ENCODE measurements at regions not wholly inside any gene's neighbourhood (a gene's known extent, or its start where the extent isn't known, plus 50 kb on each side); places are given as distances from the start of the nearest gene placed in this dataset.

DNA sequence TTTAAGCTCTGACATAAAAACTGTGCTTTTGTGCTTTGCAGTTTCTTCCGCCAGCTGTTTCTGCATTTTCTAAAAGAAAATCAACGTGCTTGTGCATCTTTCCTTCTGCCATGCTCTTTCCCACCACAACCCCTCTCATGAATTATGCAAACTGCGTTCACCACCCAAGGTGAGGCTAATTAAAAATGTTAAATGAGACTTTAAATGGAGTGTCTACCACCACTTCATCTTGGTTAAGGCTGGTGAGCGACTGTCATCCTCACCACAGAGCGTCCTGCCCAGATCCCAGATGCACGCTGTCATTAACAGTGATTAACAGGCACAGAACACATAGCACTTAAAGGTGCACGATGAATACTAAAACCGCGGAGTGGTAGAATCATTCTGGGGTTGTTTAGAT lies 250.5 kb upstream of the RAB6C start:
- TF ChIP-seq HCFC1 (IDR thresholded peaks at IDR 0.05; ENCODE audit: low read depth, low read length) (no peak), NR2C2 (CRISPR knock-in tag; IDR thresholded peaks at IDR 0.05) (no peak), NR2C2 (tag; IDR thresholded peaks at IDR 0.05) (no peak), BRCA1 (IDR thresholded peaks at IDR 0.05) (no peak), BRCA1 (CRISPR knock-in tag; IDR thresholded peaks at IDR 0.05) (no peak)
